ENCODE measurements at regions not wholly inside any gene's neighbourhood (a gene's known extent, or its start where the extent isn't known, plus 50 kb on each side); places are given as distances from the start of the nearest gene placed in this dataset.

DNA sequence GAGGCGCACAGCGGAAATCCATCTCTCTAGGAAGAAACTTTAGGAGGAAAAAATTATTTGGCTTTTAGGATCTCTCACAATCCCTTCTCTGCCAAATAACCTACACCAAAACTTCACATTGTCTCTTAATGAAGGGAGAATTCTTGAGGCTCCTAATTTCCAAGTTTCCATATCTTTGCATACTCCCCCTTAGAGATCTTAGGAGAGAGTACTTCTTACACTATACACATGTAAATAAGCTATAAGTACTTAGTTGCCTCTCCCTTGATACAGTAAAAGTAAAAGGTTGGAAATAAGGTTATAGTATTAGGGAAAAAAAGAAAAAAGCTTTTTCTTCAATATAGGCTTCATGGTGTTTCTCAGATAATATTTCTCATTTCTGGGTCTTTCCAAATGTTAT lies 596.7 kb downstream of the SATB2 start:
- TF ChIP-seq, protein P1, sequence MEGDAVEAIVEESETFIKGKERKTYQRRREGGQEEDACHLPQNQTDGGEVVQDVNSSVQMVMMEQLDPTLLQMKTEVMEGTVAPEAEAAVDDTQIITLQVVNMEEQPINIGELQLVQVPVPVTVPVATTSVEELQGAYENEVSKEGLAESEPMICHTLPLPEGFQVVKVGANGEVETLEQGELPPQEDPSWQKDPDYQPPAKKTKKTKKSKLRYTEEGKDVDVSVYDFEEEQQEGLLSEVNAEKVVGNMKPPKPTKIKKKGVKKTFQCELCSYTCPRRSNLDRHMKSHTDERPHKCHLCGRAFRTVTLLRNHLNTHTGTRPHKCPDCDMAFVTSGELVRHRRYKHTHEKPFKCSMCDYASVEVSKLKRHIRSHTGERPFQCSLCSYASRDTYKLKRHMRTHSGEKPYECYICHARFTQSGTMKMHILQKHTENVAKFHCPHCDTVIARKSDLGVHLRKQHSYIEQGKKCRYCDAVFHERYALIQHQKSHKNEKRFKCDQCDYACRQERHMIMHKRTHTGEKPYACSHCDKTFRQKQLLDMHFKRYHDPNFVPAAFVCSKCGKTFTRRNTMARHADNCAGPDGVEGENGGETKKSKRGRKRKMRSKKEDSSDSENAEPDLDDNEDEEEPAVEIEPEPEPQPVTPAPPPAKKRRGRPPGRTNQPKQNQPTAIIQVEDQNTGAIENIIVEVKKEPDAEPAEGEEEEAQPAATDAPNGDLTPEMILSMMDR (IDR thresholded peaks at IDR 0.05), result no peak
- no peak for TF ChIP-seq ZFX (IDR thresholded peaks at IDR 0.05; ENCODE audit: borderline replicate concordance)

Measured in 22Rv1 (cell line).